IPS-18a (cell line): ENCODE measurements at regions not wholly inside any gene's neighbourhood (a gene's known extent, or its start where the extent isn't known, plus 50 kb on each side); places are given as distances from the start of the nearest gene placed in this dataset.

Experiments used
- H3K27ac ChIP-seq: one replicate; pipeline ENCODE4 v1.5.1; 2013; ENCODE audit warnings: low read length
- H3K27me3 ChIP-seq: one replicate; pipeline ENCODE4 v1.6.1; 2013; ENCODE audit warnings: mild to moderate bottlenecking, low read length; ENCODE audit not compliant: control insufficient read depth, insufficient read depth
- H3K36me3 ChIP-seq: one replicate; pipeline ENCODE4 v1.6.1; 2013; ENCODE audit warnings: low read depth, low read length; ENCODE audit not compliant: control insufficient read depth
- H3K4me1 ChIP-seq: one replicate; pipeline ENCODE4 v1.6.1; 2013; ENCODE audit warnings: low read depth, low read length; ENCODE audit not compliant: control insufficient read depth
- H3K4me3 ChIP-seq: one replicate; pipeline ENCODE4 v1.5.1; 2013; ENCODE audit warnings: low read length
- H3K9ac ChIP-seq: one replicate; pipeline ENCODE4 v1.6.1; 2013; ENCODE audit warnings: mild to moderate bottlenecking, low read length, moderate library complexity
- H3K9me3 ChIP-seq: one replicate; pipeline ENCODE4 v1.6.1; 2013; ENCODE audit warnings: low read depth, low read length; ENCODE audit not compliant: control insufficient read depth

DNA sequence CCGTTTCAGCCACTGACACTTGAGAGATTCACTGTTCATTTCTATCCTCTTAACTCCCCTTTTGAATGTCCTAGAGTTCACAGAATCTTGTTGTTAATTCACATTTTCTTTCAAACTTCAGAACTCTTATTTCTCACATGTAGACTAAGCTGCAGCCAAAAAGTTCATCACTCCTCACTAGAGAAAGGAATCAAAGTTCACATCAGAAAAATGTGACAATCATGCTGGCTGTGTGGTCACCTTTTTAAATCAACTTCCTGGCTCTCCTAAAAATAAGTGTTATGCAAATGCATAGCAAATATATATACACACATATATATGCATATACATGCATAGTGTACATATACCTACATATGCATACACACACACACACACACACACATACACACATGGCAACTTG, 123.0 kb downstream of the CBLN4 start:
- Histone ChIP-seq H3K4me1 (no peaks in the 10 kb centered on the region), H3K9me3 (peaks cover 73% of the 10 kb centered on the region), H3K27ac (no peak overlapping the region), H3K27me3 (no peaks in the 10 kb centered on the region), H3K36me3 (no peaks in the 10 kb centered on the region), H3K9ac (no peak overlapping the region), H3K4me3 (no peak overlapping the region)

DNA sequence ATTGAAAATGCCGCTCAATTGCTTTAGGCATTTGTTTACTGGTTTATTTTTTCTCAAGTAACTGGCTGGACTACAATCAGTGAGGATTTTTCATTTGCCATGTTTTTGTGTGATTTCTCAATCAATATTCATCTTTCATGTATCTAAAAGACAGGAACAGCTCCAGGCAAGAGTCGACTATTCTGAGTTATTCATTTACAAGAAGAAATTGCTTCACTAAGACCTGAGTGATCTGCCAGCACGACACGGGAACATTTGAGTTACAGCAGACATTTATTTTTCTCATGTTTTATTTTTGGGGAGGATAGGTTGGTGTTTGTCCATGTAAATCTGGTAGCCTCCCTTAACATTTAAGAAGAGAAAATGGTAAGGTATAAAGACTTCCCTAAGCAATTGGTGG, 124.1 kb downstream of the CBLN4 start:
- H3K27ac ChIP-seq, result no peak overlapping the region
- no peaks in the 10 kb centered on the region for H3K27me3 ChIP-seq
- H3K9ac ChIP-seq, result no peak overlapping the region
- H3K9me3 ChIP-seq, result peaks cover 82% of the 10 kb centered on the region
- H3K4me3 ChIP-seq, result no peak overlapping the region
- no peaks in the 10 kb centered on the region for H3K36me3 ChIP-seq
- no peaks in the 10 kb centered on the region for H3K4me1 ChIP-seq

DNA sequence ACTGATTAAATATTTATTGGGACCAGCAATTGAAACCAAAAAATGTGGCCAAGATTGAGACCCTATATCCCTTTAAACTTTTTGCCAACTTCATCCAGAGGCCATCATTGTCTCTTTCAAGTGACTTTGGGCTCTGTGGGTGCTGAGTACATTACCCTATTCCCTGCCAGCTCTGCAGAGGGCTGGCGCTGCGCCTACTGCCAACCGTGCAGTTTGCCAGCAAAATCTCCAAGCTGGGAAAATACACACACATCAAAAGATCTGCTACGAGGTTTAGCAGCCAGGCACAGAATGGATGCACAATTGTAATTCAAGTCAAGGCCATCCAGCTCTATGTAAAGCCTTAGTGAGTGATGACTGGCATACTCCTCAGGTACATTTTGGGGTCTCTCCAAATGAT, 125.0 kb downstream of the CBLN4 start:
- H3K4me1 ChIP-seq, result no peaks in the 10 kb centered on the region
- no peak overlapping the region for H3K9ac ChIP-seq
- no peaks in the 10 kb centered on the region for H3K27me3 ChIP-seq
- H3K4me3 ChIP-seq, result no peak overlapping the region
- no peak overlapping the region for H3K27ac ChIP-seq
- no peaks in the 10 kb centered on the region for H3K36me3 ChIP-seq
- H3K9me3 ChIP-seq, result peaks cover 77% of the 10 kb centered on the region

DNA sequence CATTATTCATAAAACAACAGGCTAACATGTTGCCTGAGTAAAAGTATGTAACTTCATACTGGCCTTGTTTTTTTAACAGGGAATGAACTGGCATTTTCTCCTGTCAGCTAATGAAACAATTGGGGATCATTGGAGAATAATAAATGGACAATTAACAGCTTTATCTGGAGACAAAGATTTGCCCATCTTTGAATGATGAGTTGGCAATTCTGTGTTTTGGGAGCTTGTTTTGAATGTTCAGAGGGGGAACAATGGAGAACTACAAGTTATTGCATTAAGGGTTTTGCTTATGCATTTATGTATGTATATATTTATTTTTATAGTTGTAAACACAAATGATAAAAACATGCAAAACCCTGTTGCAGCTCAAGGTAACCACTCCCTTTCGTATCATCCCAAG, 150.3 kb downstream of the CBLN4 start:
- Histone ChIP-seq H3K36me3 (no peaks in the 10 kb centered on the region), H3K4me1 (no peaks in the 10 kb centered on the region), H3K9ac (no peak overlapping the region), H3K4me3 (no peak overlapping the region), H3K27me3 (no peaks in the 10 kb centered on the region), H3K9me3 (peaks cover 44% of the 10 kb centered on the region), H3K27ac (no peak overlapping the region)

DNA sequence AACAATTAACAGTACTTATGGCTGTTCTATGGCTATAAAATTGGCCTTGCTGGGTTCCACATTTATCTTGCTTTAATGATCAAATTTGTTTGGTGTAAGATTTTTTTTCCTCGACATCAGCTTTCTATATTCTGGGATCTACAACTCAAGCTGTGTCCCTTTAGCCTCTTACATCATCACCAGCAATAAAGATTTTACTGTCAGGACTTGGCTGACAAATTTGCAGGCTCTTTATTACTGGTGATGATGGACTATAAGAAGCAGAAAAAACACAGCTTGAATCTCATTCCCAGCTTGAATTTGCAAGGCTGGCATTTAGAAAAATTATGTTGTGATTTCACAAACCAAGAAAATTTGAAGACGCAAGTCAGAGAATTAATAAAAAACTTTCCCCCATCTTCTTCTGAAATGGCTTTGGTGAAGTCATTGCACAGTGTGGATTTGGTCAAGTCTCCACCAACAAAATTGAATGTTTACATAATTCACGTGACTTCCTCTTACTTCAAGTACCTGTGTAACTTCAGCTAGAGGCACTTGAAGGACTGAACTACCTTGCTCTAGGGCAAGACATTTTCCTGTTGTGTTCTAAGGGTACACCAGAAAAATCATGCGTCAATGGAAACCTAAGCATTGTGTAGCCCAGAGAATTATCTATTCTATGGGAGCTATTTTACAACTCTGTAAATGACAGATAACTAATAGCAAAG, 175.0 kb downstream of the CBLN4 start:
- H3K36me3 ChIP-seq, result no peaks in the 10 kb centered on the region
- H3K4me1 ChIP-seq, result no peaks in the 10 kb centered on the region
- H3K27me3 ChIP-seq, result no peaks in the 10 kb centered on the region
- peaks cover 53% of the 10 kb centered on the region for H3K9me3 ChIP-seq
- no peak overlapping the region for H3K9ac ChIP-seq
- no peak overlapping the region for H3K27ac ChIP-seq
- no peak overlapping the region for H3K4me3 ChIP-seq

DNA sequence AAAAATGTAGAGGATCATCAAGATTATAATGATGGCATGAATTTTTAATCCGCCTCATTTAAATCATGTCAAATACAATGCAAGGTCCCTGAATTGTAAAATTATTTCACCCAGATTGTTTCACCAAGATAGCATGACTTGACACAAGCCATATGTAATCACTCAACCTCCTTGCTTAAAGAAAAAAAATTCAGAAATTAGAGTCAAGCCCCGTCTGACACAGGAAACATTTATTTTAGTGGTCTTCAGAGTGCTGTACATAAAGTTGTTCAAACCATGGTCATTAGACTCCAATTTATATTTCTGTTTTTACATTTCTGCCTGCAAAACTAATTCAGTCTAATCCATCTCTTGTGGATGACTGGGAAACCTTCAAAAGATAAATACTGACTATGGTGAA, 200.2 kb downstream of the CBLN4 start:
- H3K36me3 ChIP-seq, result no peaks in the 10 kb centered on the region
- H3K9ac ChIP-seq, result no peak overlapping the region

DNA sequence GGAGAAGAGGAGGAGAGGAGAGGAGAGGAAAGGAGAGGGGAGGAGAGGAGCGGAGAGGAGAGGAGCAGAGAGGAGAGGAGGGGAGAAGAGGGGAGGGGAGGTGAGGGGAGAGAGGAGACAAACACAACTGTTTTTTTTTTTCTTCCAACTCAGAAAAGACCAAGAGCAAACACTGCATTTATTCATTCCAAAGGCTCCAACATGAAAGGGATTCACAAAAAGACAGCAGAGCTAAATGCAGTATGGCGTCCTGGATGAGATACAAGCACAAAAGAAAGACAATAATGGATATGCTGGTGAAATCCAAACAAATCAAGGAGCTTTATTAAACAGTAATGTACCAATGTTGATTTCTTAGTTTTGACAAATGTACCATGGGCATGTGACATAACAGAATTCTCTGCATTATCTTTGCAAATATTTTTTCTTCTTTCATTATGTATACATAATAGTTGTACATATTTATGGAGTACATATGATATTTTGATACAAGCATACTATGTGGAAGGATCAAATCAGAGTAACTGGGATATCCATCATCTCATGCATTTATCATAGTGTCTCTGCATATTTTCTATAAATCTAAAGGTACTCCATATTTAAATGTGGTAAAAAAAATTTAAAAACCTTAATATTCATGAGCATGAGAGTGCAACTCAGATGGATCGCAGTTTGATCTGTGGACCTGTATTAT, 204.6 kb downstream of the CBLN4 start:
- H3K27ac ChIP-seq, result no peak overlapping the region
- no peaks in the 10 kb centered on the region for H3K27me3 ChIP-seq
- H3K4me3 ChIP-seq, result no peak overlapping the region

More for the DNA sequence above, 200.2 kb downstream of the CBLN4 start:
- Histone ChIP-seq H3K9me3 (peaks cover 26% of the 10 kb centered on the region), H3K4me1 (no peaks in the 10 kb centered on the region), H3K4me3 (no peak overlapping the region), H3K27ac (no peak overlapping the region), H3K27me3 (no peaks in the 10 kb centered on the region)

DNA sequence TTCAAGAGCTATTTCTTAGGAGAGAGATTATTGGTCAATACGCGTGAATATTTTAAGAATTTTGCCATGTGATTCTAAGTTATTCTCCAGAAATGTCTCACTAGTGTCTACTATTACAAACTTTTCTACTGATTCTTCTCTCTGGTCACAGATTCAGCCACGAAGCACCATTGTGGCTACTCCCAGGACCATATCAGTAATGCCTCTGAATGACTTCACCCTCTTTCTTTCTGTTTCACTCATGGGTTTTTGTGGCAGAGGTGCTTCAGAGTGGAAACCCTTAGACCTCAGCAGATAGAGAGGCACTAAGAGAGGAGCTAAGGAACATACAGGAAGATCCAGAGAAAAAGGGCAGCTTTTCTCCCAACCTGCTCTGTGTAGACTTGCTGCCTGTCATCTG, 211.3 kb downstream of the CBLN4 start:
- H3K4me3 ChIP-seq, result no peak overlapping the region
- no peak overlapping the region for H3K27ac ChIP-seq
- H3K36me3 ChIP-seq, result no peaks in the 10 kb centered on the region
- H3K27me3 ChIP-seq, result no peaks in the 10 kb centered on the region
- peaks cover 47% of the 10 kb centered on the region for H3K9me3 ChIP-seq
- no peaks in the 10 kb centered on the region for H3K4me1 ChIP-seq
- no peak overlapping the region for H3K9ac ChIP-seq

More for the DNA sequence above, 204.6 kb downstream of the CBLN4 start:
- Histone ChIP-seq H3K9me3 (peaks cover 41% of the 10 kb centered on the region), H3K4me1 (no peaks in the 10 kb centered on the region), H3K36me3 (no peaks in the 10 kb centered on the region), H3K9ac (no peak overlapping the region)

DNA sequence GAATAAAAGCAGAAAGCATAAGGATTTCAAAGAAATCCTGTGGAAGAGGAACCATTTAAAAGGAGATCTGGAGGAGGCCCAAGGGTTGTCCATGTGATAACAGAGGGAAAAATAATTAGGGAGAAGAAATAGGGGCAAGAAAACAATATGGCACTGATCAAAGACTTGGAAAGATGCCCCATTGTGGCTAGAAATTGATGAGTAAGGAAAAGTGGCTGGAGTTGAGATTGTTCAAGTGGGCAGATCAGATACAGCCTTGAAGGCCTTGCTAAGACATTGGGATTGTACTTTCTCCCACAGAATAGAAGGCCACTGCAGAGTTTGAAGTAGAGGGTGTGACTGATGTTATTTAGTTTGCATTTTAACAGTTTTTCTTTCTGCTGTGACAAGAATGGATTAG, 213.3 kb downstream of the CBLN4 start:
- H3K36me3 ChIP-seq, result no peaks in the 10 kb centered on the region
- H3K9me3 ChIP-seq, result peaks cover 39% of the 10 kb centered on the region
- no peaks in the 10 kb centered on the region for H3K27me3 ChIP-seq
- H3K9ac ChIP-seq, result no peak overlapping the region
- H3K4me1 ChIP-seq, result no peaks in the 10 kb centered on the region
- H3K4me3 ChIP-seq, result no peak overlapping the region
- no peak overlapping the region for H3K27ac ChIP-seq

DNA sequence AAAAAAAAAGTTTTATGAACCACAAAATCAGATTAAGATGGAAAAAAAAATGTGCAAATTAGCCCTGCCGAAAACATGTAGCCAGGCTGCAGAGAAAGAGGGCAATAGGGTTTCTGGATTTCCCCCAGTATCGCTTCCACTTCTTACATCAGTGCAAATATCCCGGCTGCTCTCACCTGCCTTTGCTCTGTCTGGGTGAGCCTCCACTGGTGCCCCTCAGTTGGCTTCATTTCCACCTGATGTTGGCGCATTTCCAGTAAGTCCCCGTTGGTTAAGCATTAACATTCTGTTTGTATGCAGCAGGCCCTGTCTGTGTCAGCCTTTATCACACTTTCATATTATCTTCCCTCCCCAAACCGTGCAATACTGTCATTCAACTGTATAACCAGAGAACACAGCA, 215.1 kb downstream of the CBLN4 start:
- Histone ChIP-seq H3K9me3 (peaks cover 37% of the 10 kb centered on the region), H3K9ac (no peak overlapping the region), H3K36me3 (no peaks in the 10 kb centered on the region), H3K4me3 (no peak overlapping the region), H3K27me3 (no peaks in the 10 kb centered on the region), H3K4me1 (no peaks in the 10 kb centered on the region), H3K27ac (no peak overlapping the region)

DNA sequence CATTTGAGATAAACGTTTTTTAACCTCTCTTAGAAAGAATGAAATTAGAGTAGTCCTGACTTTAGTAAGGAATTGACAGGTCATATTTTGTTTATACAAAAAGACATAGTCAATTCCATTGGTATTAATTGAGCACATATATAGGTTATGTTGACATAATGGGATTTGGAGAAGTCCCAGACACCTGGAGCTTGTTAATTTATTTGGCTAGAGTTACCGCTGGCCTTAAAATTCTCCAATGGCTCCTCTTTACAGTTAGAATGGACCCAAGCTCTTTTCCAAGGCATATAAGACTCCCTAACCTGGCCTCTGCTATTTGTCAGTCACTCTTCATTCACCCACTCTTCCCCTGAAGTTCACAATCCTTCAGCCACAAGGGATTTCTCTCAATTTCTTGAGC, 221.3 kb downstream of the CBLN4 start:
- Histone ChIP-seq H3K9me3 (peaks cover 29% of the 10 kb centered on the region), H3K36me3 (no peaks in the 10 kb centered on the region), H3K27me3 (no peaks in the 10 kb centered on the region), H3K4me3 (no peak overlapping the region), H3K9ac (no peak overlapping the region), H3K27ac (no peak overlapping the region), H3K4me1 (no peaks in the 10 kb centered on the region)

DNA sequence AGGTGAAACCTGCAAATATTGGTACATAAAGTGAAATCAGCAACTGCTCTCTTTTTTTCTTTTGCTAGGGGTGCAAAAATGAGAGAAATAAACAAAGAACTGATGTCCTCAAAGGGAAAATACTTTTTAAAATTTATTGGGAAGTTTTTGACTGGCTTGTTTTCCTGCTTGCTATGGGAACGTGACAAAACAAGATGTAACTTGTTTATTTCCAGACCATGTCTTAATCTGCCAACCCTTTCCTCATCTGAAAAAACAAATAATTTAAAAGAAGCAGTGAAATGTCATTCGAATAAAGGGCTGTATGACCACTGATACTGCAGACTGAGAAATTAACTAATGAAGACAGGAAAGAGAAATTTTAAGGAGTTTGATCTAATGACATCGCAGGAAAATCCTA, 221.9 kb downstream of the CBLN4 start:
- no peak overlapping the region for H3K4me3 ChIP-seq
- no peaks in the 10 kb centered on the region for H3K4me1 ChIP-seq
- no peaks in the 10 kb centered on the region for H3K27me3 ChIP-seq
- H3K36me3 ChIP-seq, result no peaks in the 10 kb centered on the region
- H3K27ac ChIP-seq, result no peak overlapping the region
- peaks cover 33% of the 10 kb centered on the region for H3K9me3 ChIP-seq
- H3K9ac ChIP-seq, result no peak overlapping the region
